Stimulated activated naive CD4-positive, alpha-beta T cell (primary cell): ENCODE measurements at regions not wholly inside any gene's neighbourhood (a gene's known extent, or its start where the extent isn't known, plus 50 kb on each side); places are given as distances from the start of the nearest gene placed in this dataset.
"Not testable (repeated sequence)": the region's sequence is repeated elsewhere in the genome, so short reads cannot be mapped to it uniquely, and the experiment has no call there.

Source experiments
- DNase-seq, 6 experiments: peaks; one replicate each; lab custom pipeline; 2025; lab: John Stamatoyannopoulos, UW

DNA sequence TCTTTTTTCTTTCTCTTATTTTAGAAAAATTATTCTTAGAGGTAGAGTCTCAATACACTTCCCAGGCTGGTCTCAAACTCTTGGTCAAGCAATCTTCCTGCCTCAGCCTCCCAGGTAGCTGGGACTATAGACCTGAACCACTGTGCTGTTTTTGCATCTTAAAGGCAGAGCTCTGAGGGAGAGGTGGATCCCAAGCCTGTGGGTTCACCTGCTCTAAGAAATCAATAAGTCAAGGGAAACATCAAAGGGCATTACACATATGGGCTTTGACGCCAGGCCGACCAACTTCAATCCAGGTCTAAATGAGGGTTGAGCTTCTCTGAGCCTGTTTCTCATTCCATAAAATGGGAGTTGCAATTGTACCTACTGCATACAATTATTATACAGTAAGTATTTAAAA is 223.9 kb downstream of the LY86 start:
- no peak for DNase-seq

DNA sequence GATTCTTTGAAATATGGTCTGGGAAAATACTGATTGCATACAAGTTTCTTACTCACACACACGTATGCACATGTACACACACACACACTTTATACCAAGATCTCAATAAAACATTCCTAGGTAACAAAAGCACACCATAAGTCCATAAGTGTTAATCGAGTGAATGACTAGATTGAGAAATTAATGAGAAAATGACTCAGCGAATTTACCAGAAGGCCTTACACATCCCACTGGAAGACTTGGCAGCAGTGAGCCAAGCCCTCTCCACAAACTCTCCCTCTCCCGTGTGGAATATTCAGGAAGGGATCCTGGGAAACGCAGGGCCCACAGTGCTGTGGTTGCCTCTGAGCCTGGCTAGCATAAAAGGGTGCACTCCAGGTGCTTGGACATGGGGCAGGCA is 227.2 kb downstream of the LY86 start:
- no peak for DNase-seq

DNA sequence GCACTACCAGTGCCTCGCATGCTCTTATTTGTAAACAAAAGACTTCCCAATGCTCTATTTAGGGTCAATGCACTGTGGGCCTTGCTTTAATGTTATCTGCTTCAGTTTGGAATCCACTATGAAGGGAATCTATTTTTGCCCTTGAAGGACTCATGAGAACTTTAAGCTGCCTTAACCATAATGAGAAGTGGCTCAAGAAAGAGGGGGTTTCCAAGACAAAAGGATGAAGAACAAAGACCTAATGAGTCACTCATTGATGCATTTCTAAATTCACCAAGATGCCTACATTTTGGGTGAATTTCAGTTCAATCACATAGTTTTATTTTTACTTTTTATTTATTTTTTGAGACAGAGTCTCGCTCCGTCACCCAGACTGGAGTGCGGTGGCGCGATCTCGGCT is 228.2 kb downstream of the LY86 start:
- no peak for DNase-seq

DNA sequence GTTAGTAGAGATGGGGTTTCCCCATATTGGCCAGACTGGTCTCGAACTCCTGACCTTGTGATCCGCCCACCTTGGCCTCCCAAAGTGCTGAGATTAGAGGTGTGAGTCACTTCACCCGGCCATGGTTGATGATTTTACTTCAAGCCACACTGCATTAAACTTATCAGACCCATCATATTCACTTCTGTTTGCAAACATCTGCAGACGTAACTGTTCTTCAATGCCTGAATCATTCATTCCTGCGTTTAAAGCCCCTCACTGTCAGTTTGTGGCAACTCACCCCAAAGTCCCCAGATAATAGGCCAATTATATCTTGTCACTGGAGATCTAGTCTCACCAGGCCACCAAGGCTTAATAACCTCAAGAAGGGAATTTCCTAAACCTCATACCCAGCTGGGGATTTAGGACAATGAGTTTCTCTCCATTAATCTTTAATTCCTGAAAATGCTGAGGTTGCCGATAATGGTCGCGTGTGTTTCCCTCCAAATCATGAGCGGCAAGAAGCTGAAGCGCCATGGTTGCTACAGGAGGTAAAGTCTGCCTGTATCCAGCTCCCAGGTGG is 229.6 kb downstream of the LY86 start:
- no peak for DNase-seq

DNA sequence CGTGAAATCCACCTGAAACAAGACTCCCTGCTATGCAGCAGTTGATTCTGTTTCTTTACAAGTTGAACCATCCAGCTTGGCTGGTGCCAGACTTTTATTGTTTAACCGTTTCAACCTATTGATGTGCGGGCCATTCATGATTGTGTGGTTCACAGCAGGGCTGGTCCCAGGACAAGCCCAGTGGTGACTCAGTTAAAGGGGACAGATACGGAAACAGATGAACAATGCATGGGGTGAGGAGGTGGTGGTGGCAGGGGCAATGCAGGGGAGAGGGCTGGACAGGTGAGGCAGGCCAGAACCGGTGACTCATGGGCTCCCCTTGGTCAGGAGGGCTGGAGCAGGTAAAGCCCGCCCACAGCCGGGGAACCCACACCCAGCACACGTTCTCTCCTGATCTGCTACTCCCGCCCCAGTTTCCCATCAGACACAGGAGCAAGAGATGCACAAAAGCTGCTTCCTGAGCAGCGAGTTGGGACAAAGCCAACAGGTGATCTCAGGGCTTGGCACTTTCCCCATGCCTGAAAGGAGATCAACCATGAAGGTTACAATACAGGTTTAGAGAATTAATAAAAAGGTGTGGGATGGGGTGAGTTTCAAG is 232.2 kb downstream of the LY86 start:
- no peak for DNase-seq

DNA sequence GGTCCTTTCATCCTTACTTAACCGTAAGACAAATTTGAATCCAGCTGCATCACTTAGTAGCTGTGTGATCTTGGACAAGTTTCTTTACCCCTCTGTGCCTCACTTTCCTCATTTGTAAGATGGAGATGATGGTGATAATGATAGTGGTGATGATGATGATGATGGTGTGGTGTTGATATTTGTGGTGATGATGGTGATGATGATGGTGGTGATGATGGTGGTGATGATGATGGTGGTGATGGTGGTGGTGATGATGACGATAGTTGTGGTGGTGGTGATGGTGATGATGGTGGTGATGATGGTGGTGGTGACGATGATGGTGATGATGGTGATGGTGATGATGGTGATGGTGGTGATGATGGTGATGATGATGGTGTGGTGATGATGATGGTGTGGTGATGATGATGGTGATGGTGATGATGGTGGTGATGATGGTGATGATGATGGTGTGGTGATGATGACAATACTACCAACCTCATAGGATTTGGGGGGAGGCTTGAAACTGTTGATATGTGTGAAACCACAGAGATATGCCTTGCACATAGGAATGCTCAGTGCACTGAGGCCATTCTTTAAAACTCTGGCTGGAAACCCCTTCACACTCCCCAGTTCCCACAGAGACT is 233.2 kb downstream of the LY86 start:
- no peak for DNase-seq

DNA sequence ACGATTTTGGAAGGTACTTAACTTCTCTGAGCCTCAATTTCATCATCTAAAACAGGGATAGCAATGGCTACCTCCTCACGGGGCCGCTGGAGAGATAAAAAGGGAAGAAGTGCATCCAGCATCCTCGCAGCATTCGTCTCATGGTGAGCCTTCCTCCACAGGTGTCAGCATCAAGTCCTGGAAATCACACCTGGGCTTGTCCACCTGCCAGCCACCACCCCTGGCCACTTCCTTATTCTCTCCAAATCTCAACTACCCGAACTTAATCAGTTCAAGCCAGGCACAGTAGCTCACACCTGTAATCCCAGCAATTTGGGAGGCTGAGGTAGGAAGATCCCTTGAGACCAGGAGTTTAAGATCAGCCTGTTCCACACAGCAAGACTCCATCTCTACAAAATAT is 234.5 kb downstream of the LY86 start:
- no peak for DNase-seq

DNA sequence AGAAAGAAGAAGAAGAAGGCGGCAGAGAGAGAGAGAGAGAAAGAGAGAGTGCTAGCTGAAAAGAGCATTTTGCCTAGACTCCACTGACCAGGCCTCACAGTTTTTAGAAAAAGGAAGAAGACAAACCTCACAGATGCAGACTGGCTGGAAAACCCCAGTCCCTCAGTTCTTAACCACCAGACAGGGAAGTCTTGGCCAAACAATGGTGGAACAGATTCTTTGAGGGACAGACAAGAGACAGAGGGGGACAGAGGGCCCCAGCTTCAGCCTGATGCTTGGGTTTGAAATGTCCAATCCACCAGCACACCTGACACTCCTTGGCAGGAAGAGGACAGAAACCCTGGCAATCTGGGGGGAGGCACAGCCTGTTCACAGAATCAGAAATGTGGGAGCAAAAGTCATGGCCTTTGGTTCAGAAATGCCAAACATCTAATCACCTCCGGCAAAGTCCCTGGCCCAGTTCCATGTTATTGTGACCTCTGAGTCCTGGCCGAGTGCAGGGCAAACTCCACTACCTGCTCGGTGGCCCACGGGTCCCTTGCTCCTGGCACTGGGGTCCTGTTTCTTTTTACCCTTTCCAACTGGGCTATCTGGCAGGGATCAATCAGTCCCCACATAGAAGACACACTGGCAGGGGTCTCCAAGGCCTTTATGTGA is 235.2 kb downstream of the LY86 start:
- DNase-seq = no peak

DNA sequence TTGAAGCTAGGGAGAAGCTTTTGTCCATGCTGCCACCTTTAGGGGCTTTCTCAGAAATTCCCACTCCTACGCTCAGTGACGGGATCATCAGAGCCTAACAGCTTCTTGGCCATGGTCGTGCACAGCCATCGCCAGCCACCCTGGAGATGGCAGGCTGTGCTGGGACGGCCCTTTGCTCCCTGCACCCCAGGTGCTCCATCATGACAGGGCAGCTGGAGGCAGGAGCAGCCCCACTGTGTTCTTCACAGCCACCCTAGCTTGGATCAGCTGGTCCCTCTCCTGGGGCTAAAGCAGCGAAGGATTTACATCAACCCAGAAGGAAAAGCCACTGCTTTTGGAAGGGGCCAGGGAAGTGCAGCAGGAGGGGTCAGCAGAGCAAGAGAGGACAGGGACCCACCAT is 235.9 kb downstream of the LY86 start:
- DNase-seq = no peak

DNA sequence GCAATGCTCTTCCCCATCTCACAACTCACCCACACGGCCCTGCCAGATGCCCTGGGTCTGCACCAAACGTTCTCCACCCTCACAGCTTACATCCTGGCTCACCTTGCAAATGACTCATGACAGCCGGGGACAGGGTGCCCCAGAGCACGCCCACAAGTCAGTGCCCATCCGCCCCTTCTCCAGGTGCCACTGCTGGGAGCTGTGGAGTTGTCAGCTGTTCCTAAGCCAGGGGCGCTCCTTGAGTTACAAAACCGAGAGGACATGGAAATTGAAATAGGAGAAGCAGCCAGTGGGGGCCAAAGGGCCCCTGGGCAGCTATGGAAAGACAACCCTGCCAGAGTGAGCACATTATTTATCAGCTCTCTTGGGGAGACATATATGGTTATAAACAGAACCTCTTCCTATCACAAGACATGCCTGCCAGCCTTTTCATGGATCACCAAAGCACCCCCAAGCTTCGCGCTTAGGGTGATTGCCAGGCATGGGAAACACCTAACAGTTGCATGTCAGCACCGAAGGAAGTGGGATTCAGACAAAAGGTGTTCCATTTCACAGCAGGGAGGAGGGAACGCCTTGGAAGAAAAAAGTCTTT is 236.8 kb downstream of the LY86 start:
- no peak for DNase-seq

DNA sequence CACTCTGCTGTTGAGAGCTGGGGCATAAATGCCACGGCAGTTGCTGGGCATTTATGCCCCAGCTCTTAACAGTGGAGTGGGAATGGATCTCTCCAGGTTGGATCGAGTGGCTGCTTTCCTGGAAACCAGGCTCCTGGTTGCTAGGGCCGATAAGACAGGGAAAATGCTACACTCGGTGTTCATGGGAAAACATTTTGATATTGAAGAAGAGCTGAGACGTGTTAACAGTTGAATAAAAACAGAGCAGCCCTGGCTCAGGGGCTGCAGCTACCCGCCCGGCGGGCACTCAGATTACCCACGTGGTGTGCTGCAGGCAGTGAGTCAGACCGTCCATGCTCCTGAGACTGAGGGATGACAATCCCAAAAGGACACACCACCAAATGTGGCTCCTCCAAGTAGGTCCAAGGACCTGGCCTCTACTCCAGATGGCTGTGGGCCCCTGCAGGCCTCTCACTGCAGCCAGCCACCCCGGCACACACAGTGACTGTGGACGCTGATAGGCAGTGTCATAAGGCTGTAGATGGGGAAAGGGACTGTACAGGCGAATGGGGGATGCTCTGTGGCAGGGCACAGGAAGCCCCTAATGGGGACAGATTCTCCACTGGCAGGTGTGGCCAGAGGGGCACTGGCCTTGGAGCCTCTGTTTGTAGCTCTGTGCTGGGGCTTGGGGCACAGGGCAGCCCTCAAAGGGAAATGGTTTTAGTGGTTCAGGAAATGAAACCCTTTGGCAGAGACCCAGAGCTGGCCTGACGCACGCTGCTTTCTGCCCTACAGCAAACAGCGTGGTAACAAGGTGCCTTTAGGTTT is 237.8 kb downstream of the LY86 start:
- DNase-seq = no peak

DNA sequence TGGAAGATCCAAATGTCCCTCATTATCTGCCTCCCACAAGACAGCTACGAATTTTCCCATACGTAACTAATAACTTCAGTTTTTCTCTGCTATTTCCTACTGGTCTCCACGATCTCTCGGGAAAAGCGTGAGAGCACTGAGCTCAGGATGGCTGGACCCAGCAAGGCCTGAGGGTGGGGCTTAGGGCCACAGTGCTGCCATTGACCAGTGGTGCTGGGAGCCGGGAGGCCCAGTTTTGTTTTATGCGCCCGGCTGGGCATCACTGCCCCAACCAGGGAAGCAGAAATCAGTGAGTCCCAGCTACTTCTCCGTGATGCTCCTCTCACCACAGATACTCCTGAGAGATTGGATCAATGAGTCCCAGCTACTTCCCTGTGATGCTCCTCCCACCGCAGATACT is 238.4 kb downstream of the LY86 start:
- no peak for DNase-seq

DNA sequence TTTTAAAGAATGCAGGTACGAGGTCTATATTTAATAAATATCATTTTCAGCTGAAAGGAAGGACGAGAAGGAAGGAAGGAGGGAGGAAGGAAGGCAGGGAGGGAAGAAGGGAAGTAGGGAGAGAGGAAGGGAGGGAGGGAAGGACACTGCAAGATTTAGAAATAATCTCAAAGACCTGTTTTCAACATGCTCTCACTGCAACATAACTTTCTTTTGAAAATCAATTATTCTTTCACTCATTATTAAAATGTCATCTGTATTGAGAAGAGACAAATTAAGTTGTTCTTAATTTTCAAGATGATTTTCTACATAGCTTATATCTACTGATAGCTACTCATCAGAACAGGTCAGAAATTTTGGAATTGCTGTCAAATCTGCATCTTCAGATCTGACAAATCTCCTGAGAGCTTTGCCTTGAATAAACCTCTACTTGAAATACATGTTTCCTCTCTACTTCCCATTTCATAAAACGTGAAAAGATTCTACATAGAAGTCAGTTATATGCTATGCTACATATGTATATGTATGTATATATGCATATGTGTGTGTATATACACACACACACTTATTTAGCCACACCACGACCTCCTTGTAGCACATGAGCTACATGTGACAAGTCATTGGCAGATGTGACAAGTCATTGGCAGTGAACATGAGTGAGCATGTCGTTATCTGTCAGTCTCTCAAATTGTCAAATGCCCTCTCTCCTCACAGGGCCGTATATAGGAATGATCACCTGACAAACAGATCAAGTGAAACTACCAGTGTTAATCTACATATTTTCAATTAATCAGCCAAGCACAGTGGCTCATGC is 241.6 kb downstream of the LY86 start:
- no peak for DNase-seq

DNA sequence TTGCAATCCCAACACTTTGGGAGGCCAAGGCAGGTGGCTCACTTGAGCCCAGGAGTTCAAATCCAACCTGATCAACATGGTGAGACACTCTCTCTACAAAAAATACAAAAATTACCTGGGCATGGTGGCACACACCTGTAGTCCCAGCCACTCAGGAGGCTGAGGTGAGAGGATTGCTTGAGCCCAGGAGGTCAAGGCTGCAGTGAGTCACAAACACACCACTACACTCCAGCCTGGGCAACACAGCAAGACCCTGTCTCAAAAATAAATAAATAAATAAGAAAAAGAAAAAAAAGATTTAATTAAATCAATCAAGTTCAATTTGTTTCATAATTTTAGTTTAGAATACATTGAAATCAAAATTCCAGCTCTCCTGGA is 242.2 kb downstream of the LY86 start:
- DNase-seq = not testable (repeated sequence)

DNA sequence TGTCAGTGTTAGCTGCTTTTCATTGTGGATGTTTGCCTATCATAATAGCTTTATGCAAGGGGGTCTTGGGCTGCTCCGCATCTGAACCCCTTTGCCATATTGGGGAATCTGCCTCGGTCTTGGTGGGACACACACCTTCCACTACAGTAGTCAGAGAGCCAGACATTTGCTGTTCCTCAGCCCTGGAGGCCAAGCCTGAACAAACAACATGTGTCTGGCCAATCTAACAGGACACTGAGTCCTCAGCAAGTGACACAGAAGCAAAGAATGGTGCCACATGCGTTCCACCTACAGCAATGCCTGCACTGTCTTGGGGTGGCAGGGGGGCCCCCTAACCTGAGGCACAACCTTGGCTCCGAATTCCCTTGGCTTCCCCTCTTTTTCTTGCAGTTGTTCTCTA is 243.9 kb downstream of the LY86 start:
- no peak for DNase-seq

DNA sequence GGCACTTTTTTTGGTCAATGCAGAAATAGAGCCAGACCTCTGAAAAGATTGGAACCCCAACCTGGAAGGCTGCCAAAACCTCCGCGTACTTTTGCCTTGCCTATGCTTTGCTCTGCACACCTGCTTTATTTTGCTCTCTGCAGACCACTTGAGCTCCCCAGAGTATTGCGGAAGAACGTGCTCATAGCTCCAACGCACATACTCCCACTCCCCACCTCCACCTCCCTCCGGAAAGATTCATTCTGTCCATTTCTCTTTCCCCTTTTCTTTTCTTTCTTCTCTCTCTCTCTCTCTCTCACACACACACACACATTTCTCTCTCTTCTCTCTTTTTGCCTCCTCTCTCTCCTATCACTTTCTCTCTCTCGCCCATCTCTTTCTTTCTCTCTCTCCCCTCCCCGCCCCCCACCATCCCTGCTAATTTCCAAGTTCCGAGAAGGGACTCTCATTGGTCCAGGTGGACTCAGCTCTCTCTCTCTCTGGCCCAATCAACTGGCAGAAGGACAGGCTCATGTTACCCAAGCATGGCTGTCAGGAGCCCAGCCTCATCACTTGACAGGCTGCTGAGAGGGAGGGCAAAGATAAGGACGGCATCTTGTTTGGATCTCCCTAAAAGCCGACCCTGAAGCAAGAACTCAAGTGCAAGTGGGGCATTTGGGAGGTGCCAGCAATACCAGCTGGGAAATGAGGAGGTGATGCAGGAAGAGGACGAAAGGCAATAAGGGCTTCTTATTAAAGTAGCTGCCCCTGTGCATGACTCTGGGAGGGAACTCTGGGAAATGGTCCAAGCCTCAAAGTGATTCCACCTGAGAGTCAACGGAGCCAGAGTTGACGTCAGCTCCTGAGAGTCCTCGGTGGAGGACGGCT is 246.1 kb downstream of the LY86 start:
- no peak for DNase-seq

DNA sequence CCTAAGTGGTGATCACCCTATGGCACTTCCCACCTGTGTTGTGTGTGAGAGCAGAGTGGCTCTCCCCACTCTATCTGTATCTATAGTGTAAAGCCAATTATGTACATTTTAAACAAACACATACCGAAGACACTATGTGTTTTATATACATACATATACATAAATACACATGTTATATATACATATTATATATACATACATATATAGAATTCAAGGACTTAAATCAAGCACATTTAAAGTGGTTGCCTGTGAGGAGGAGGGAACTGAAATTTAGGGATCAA is 246.6 kb downstream of the LY86 start:
- no peak for DNase-seq

DNA sequence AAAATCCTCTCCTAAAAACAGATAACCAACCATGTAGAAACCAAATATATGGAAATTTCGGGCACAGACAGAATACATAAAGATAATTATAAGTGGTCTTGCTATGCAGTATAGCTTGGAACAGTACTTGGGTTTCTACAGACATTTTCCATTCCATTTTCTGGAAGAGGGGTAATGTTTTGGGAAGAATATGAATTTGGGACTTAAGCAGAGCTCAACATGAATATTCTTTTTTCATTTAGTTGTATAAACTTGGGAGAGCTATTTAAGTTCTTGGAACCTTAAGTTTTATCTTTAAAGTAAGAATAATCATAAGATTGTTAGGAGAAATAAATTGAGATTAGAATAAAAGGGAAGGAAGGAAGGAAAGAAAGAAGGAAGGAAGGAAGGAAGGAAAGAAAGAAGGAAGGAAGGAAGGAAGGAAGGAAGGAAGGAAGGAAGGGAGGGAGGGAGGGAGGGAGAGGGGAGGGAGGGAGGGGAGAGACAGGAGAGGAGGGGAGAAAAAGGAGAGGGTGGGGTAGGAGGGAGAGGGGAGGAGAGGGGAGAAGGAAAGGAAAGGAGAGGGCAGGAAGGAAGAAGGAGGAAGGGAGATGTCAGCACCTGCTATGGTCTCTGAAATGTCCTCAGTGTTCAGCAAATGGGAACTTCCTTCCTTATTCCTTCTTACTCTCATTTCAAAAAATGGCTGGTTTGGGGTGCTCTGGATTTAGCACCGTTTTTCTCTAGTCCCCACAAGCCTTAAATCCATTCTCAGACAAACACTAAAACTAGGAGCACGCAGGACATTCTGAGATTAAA is 248.3 kb downstream of the LY86 start:
- no peak for DNase-seq

DNA sequence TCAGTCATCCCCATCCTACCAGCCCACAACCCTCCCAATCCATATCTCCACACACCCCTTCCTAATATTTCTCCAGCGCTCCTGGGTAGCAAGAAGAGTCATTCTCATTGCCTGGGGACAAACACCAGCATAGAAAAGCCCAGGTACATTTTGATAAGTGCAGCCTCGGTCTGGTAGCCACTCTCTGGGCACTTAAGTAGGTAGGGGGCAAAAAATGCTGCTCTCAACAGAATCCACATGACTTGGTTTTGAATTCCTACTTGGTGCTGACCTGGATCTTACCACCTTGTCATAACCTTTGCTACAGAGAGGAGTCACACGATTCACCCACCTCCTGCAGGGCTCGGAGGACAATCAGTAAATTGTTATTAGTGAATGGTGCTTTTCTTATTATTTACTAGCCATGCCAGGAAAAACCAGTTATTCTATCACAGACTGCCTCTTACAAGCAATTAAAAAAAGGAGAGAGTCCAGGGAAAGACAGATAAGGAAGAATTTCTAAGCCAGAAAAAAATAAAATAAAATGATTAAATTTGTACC is 249.1 kb downstream of the LY86 start:
- DNase-seq = no peak
